GM18507 (cell line): ENCODE measurements at regions not wholly inside any gene's neighbourhood (a gene's known extent, or its start where the extent isn't known, plus 50 kb on each side); places are given as distances from the start of the nearest gene placed in this dataset.
"Not testable (repeated sequence)": the region's sequence is repeated elsewhere in the genome, so short reads cannot be mapped to it uniquely, and the experiment has no call there.

Source experiments
- DNase-seq: peaks from one replicate; pipeline ENCODE4 v3.0.0; 2011; ENCODE audit warnings: low read depth; ENCODE audit not compliant: insufficient read length; ENCODE audit errors: extremely low spot score
- FAIRE-seq: peaks from 2 replicates; lab custom pipeline; 2011; peaks lifted over from hg19 to GRCh38; lab: Jason Lieb, UNC

DNA sequence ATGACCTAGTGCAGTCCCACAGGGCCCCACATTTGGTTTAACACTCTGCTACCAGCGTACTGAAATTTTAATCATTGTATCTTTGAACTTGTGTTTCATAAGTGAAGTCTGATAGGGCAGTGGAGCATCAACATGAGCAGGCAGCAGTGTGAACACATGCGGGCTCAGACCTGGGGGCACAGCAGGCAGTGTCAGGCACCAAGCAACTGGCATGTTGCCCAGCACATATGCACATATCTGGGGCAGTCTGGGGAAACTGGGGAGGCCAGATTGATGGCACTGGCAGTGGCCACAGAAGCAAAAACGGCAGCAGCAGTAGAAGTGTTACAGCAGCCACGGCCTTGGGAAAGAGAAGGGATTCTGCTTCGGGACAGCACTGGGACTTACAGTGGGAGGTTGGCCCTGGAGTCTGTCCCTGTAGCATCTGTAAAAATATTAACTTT is 353.9 kb upstream of the KCNMB2 start:
- FAIRE-seq = no peak

DNA sequence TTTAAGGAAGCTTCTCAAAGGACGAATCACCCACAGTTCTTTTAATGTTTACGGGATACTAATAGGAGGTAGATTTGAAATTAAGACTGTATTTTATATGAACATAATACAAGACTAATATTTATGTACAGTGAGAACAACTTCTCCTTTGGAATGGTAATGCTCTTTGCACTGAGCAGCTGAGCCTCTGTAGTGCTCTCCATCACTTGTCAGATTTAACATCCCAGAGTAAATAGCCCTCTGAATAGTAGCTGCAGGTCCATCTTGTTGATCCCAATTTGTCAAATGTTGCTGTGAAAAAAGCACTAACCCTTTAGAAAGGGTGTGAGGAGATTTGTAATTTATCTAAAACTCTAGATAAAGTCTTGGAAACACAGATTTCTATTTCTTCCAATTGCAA is 351.4 kb upstream of the KCNMB2 start:
- DNase-seq = no peak
- no peak for FAIRE-seq

More for the DNA sequence above, 353.9 kb upstream of the KCNMB2 start:
- no peak for DNase-seq

DNA sequence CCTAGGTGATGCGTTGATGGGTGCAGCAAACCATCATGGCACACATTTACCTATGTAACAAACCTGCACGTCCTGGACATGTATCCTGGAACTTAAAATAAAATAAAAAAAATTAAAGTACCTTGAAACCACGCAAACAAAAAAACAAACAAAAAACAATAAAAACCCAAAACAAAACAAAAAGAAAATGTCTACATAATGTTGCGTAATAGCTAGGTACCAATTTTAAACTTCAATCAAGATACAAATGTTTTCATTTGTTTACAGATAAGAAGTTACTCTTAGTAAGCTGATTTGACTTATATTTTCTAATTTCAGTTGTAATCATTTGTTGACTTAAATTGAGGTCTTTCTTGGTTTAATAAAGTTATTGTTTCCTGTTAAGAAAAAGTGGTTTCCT is 349.6 kb upstream of the KCNMB2 start:
- FAIRE-seq (no peak), DNase-seq (no peak)

DNA sequence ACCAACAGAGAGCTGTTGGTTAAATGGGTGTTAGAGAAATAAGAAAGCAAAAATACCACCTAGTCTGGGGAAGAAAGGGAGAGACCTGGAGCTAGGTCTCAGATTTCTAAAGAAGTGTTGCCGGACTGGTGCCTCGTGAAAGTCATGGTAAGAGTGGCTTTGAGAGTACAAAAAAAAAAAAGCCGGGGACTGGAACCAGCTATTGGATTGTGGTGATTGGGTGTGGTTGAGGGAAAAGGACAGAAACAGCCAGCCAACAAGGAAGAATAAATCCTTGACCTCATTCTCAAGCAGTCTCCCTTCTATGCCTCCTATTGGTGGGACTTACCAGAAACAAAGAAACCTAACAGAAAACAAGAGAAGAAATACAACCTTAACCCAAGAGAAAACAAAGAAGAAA is 346.4 kb upstream of the KCNMB2 start:
- DNase-seq (no peak), FAIRE-seq (no peak)

DNA sequence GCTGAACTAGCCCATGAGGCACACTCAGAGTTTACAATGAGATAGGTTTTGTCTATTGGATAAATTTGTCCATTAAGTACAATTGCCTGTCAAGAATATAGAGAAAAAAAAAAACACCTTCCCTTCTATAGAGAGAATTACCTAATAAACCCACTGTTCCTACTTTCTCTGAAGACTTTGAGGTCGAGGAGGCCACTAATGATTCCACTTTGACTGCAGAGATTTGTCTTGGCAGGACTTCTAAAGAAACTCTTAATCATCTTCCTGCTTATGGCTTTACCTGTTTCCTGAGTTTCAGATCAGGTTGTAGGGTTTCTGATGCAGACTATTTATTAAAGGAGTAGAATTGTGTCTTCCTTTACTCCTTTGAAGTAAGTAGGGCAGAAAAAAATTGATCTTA is 342.4 kb upstream of the KCNMB2 start:
- FAIRE-seq = no peak
- DNase-seq = no peak

DNA sequence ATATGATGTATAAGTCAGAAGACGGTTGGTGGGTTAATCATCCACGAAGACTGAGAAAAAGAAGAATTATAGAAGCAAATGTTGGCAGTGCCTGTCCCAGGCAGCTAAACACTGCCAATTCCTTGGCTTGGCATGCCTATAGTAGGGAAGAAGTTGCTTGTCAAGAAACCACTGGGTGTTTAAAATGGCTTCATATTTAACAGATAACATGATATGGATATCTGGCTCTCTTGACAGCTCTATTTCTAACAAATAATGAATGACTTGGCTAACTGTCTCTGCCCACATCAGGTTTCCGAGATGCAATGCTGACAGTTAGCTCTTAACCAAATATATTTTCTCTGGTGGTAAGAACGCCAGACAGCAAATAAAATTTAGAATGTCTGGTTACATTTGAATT is 341.7 kb upstream of the KCNMB2 start:
- DNase-seq (no peak), FAIRE-seq (no peak)

DNA sequence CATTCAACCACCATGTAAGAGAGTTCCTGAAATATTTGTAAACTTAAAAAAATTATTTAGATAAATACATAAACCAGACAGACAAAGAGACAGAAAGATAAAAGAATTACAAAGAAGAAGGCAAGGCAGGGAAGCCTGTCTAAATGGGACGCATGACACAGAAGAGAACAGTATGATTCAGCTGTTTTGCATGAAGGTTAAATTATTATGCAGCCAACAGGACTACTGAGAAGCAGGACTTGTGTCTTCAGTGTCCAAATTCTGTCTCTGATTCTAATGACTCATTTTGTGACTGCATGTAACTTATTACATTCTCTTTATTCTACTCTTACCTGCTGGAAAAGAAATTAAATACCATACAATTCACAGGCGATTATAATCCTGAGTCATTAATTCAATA is 340.4 kb upstream of the KCNMB2 start:
- no peak for FAIRE-seq

DNA sequence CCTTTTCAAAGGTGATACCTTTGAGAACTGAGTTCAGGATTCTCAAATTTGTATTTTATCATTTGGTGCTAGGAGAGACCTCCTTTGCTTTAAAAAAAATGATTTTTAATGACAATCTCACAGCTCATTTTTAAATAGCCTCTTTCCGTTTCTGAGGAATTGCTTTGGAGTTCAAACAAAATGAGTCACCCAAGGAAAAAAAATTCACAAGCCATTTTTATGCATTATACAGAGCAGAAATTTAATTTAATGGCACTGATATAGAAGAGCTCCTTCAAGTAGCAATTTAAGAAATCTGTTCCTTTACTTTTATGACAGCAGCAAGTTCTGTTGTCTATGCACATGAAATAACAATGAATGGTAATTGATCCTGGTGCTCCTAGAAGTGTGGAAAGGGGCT is 337.9 kb upstream of the KCNMB2 start:
- DNase-seq (no peak), FAIRE-seq (no peak)

More for the DNA sequence above, 340.4 kb upstream of the KCNMB2 start:
- no peak for DNase-seq

DNA sequence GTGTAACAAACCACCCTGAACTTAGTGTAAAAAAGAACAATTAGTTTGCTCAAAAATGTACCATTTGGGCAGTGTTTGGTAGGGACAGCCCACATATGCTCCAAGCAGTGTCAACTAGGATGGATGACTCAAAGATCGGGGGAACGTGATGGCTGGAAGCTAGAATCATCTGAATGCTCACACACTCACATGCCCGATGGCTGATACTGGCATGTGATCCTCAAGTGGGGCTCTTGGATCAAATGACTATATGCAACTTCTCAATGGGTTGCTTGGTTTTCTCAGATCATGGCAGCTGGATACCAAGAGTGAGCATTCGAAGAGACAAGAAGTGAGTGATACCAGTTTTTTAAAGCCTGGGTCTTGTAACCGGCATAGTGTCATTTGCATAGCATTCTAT is 335.9 kb upstream of the KCNMB2 start:
- no peak for DNase-seq
- FAIRE-seq = no peak

DNA sequence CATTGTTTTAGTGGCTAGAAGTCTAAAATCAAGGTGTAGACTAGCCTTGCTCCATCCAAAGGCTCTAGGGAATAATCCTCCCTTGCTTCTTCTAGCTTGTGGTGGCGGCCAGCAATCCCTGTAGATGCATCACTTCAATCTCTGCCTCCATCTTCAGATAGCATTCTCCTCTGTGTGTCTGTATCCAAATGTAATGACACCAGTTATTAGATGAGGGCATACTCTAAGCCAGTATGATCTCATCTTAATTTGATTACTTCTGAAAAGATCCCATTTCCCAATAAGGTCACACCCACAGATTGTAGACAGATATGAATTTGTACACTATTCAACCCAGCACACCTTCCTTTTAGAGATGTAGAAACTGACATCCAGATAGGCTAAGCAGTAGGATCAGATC is 334.5 kb upstream of the KCNMB2 start:
- DNase-seq = no peak
- no peak for FAIRE-seq

DNA sequence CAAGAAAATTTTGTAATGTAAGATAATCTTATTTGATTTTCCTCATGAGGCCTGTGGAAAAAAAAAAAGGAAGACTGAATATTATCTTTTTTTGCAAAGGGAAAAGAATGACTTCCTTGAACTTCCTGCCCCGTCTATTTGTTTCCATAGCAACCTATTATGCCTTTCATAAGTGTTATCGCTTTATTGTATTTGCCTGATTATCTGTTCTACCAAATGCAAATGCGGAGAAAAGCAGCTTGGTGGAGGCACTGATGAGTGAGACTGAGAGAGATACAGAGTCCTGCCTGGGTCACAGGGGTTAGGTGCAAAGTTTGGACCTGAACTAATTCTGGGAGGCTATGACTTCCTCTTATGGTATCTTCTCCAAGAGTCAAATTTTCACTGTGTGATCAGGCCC is 334.0 kb upstream of the KCNMB2 start:
- DNase-seq = no peak
- FAIRE-seq = no peak

DNA sequence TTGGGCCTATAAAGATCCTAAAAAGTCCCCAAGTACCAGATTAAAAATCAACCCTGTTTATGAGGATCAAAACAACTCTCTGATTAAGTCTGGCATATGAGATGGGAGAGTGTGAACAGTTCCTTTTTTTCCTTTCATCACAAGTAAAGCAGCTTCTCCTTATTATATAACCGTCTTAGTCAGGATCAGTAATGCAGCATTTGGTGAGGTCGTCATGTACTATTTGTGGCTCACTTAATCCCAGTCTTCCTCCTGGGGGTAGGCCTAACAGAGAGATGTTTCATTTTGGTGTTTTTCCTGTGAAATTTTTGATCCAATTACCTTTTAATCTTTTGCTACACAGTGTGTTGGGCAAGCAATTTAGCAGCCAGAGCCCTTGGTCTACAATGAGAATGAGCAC is 333.1 kb upstream of the KCNMB2 start:
- DNase-seq = no peak
- no peak for FAIRE-seq

DNA sequence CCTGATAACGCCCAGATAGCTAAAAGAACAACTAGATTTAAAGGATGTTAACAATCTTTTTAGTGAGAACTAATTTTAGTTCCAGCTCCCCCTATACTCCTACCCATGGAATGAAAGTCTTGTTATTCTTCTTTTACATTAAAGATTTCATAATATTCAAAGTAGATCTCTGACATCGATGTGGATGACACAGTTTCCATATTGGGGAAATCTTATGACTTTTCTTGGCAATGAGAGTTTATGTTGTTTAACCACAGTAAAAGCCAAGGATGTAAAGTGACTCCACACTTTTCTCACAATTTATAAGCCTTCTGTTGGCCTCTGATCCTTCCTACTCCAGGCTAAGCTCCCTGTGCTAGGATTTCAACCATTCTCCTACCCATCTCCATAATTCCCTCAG is 332.6 kb upstream of the KCNMB2 start:
- no peak for FAIRE-seq
- DNase-seq = no peak

DNA sequence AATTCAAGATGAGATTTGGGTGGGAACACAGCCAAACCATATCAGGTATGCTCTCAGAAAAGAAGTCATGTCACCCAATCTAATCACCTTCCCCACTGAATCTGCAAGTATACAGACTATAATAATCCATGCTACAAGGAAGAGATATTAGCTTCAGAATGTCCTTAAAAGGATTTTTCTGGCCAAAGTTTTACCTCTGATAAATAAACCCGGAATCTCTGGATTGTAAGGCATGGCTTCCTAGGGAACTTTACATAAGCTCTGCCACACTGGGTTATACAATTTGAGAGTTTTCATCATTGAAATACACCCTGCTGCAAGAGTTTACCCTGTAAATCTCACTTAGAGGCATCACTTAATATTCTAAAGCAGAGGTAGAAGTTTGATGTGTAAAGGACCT is 330.5 kb upstream of the KCNMB2 start:
- FAIRE-seq (no peak), DNase-seq (no peak)

DNA sequence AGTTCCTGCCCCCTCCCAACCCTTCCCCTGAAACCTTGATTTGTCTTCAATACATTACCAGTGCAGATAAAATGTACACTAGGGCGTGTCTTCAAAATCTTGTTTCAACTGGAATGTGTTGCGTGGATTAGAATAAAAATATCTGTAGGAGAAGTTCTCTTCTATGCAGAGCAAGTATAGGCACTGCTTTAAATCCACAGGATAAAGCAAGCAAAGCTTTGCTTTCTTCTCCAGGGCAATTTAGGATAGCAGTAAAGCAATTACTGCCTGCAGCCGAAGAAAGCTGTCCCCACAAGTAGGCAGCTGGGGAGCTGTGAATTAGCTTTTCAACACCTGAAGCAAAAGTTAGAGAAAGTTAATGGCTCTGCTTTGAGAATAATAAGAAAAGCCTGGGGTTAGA is 329.7 kb upstream of the KCNMB2 start:
- FAIRE-seq = no peak
- no peak for DNase-seq

DNA sequence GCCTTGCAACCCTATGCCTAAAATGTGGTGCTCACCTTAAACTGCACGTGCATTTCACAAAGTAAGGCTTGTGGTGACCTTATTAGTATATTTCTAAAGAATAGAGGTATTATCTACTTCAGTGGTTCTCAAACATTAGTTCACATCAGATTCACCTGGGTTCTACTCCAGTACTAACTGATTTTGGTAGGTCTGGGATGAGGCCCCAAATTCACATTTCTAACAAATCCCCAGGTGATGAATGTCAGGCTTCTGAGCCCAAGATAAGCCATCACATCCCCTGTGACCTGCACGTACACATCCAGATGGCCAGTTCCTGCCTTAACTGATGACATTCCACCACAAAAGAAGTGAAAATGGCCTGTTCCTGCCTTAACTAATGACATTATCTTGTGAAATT is 329.1 kb upstream of the KCNMB2 start:
- DNase-seq, FAIRE-seq: not testable (repeated sequence)

DNA sequence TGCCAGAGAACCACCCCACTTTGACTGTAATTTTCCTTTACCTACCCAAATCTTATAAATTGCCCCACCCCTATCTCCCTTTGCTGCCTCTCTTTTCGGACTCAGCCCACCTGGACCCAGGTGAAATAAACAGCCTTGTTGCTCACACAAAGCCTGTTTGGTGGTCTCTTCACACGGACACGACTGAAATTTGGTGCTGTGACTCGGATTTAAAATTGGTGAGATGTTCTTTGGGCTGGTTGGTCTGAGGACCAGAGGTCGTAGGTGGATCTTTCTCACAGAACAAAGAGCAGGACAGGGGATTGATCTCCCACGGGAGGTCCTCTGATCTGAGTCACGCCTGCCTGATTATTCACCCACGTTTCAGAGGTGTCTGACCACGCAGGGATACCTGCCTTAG is 328.6 kb upstream of the KCNMB2 start:
- not testable (repeated sequence) for FAIRE-seq

DNA sequence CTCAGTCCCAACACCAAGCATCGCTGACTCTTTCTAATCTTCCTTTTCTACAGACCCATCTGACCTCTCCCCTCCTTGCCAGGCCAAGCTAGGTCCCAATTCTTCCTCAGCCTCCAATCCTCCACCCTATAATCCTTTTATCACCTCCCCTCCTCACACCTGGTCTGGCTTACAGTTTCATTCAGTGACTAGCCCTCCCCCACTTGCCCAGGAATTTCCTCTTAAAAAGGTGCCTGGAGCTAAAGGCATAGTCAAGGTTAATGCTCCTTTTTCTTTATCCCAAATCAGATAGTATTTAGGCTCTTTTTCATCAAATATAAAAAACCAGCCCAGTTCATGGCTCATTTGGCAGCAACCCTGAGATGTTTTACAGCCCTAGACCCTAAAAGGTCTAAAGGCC is 327.1 kb upstream of the KCNMB2 start:
- DNase-seq, FAIRE-seq: not testable (repeated sequence)

More for the DNA sequence above, 328.6 kb upstream of the KCNMB2 start:
- not testable (repeated sequence) for DNase-seq

DNA sequence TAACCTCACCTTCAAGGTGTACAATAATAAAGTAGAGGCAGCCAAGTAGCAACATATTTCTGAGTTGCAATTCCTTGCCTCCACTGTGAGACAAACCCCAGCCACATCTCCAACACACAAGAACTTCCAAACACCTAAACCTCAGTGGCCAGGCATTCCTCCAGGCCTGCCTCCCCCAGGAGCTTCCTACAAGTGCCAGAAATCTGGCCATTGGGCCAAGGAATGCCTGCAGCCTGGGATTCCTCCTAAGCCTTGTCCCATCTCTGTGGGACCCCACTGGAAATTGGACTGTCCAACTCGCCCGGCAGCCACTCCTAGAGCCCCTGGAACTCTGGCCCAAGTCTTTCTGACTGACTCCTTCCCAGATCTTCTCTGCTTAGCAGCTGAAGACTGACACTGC is 326.6 kb upstream of the KCNMB2 start:
- FAIRE-seq, DNase-seq: not testable (repeated sequence)

DNA sequence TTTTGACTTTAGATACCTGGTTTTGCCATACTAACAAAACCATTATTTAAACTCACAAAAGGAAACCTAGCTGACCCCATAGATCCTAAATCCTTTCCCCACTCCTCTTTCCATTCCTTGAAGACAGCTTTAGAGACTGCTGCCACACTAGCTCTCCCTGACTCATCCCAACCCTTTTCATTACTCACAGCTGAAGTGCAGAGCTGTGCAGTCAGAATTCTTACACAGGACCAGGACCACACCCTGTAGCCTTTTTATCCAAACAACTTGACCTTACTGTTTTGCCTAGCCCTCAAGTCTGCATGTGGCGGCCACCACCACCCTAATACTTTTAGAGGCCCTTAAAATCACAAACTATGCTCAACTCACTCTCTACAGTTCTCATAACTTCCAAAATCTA is 325.1 kb upstream of the KCNMB2 start:
- FAIRE-seq, DNase-seq: not testable (repeated sequence)

DNA sequence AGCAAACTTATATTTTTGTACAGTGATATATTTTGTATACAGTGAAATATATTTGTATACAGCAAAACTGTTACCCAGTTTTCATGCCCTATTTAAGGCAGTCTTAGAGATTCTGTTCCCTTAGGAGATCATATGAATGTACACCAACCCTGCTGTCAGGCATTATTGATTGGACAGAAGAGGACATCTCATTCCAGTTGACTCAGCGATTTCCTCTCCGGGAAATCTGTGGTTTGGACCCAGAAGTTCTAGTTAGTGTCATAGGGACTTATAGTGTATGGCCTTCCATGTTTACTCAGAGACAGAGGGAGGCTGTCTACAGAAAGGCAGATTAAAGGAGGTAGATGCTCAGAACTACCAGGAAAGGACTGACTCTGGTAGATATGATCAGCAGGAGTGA is 318.8 kb upstream of the KCNMB2 start:
- FAIRE-seq (no peak), DNase-seq (no peak)

DNA sequence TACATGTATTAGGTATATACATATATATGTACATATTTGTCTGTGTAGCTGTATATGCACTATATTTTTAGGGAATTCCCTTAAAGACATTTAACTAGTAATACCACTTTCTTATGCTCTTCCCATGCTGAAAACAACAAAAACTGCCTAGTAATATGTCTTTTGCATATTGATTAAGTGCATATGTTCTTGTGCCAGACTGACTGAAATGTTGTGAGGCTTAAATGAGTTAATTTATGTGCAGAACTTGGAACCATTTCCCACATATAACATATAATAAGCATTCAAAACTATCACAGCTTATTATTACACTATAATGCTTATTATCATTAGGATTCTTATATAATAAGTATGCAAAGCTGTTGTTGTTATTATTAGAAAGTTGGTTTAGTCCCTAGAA is 318.0 kb upstream of the KCNMB2 start:
- FAIRE-seq = no peak
- no peak for DNase-seq
